ENCODE measurements at regions not wholly inside any gene's neighbourhood (a gene's known extent, or its start where the extent isn't known, plus 50 kb on each side); places are given as distances from the start of the nearest gene placed in this dataset.

DNA sequence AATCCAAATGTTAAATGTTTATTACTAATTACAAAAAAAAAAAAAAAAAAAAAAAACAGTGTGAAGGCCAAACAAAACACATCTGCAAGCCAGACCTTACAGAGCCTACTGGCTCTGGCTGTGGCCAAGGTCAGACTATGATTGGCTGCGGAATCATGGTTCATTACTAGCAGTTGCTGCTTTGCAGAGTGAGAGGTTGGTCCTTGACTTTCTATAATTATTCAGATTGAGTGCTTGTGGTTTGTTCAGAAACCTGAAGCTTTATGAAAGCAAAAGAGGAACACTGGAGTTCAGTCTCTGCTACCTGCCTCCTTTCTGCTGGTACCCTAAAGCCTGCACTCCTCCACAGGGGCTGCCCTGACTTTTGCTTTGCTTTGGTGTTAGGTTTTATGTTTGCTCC lies 550.9 kb downstream of the BCL11B start:
- DNase-seq: no peak

DNA sequence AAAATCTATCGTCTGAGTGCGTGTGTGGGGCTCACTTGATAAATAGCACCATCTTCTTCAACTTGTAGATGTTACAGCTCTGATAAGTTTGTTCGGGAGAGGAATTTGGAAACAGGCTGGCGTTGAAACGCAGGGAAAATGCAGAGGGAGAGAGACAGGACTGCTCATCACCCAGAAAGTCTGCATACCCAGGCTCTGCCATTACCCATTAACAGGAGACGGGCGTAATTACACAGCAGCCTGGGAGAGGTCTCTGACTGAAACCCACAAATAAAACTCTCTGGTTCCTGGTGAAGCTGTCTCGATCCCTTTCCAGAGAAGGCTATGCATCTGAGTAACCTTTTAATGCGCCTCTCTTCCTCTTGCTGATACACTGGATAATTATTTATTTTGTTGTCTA lies 547.3 kb downstream of the BCL11B start:
- no peak for DNase-seq

DNA sequence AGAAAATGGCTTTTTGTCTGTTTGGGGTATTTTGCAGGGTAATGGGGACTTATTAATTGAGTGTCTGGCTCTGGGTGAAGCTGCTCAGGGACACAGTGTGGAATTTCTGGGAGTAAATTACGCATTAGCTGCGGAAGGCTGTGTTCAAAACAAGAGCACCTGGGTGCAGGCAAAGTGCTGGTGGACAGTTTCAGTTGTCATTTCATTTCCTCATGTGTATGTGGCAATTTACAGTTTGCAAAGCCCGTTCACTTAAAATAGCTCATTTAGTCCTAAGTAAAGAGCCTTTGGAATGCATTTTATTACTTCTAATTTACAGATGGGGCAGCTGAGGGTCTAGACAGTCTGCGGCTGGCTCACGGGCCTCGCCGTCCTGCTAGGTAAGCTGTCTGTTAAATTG lies 546.8 kb downstream of the BCL11B start:
- DNase-seq: no peak

DNA sequence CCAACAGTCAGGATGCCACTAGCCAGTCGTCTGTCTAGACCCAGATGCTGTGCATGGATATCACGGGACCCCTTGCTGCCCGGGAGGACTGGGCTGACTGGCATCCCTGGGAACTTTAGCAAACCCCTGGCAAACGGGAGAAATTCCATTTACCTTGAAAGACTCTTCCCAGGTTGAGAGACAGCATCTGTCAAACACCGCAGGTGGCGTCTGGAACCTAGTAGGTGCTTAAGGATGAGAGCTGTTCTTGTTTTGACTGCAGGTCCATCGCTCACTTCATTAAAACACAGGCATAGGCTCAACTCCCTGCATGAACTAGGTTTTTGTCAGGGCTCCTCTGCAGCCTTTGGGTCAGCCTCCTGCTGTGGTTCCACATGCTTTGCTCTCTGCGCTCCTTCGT lies 546.3 kb downstream of the BCL11B start:
- no peak for DNase-seq

DNA sequence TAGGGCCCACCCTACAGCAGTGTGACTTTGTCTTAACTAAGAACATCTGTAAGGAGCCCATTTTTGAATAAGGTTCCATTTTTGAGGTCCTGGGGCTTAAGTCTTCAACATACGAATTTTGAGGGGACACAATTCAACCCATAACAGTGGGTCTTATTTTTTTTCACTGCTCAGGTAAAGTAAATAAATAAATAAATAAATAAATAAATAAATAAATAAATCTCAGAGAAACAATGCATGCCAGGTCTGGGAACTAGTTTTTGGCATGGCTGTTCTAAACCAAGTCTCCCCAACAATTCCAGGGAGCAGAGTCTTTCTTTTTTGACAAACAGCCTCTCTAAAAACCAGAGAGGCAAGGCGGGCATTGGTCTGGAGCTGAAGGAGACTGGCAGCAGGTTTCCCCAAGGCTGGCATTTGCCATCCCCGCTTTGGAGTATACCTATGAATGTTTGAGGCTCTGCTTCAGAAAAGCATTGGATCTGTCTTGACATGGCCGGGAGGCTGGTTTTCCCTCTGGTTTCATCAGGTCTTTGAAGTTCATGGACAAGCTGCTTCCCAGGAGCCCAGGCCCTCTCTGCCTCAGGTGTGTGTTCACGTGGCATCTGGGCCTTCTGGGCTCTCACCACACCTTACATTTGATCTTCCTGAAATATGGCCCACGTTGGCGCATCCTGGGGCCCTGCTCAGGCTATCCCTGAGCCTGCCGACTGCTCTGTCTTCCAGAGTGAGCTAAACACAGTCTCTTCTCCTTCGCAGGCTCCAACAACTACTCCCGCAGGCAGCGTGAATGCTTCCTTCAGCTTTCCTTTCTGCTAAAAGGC lies 545.2 kb downstream of the BCL11B start:
- no peak for DNase-seq

DNA sequence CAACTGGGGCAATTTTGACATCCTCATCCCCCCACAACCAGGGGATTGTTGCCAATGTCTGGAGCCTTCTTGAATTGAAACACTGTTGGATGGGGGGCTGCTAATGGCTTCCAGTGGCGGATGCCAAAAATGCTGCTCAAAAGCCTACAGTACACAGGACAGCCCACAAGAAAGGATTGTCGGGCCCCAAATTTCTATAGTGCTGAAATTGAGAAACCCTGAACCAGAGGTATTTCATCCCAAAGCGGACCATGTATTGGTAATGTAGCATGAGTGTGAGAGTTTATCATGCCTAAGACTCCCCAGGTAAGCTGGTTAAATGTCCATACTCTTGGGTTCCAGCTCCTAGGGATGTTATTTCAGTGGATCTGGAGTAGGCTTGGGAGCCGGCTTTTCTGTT lies 544.0 kb downstream of the BCL11B start:
- no peak for DNase-seq

DNA sequence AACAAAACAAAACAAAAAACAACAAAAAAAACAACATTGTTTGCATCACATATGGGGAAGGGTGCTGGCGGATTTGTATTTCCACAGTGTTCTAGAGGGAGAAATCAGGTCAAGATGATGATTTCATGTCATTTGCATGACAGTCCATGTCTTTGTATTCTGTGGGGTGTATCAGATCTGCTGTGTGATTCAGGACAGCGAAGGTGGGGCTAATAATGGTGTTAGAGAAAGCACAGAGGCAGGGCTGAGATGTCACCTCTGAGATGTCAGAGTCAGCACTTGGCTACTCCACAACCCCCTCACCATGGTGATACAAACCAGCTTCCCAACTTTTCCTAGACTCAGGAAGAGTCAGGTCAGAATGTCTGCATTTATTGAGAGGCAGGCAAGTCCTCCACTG lies 543.2 kb downstream of the BCL11B start:
- DNase-seq: no peak

DNA sequence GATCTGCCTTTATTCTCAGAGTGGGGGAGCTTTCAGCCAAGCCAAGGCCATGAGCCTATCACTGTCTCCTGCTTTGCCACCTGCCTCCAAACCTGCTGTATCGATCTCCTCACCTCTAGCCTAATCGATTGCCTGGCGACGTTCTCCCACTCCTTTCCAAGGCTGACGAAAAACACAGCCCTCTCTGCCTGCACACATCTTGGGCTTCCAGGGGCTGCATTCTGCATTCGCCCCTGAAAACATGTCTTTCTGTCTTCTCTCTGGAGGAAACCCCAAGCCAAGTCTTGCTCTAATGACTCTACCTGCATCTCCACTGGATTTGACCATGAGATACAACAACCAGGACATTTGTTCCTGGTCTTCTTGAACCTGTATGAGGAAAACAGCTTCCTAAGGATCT lies 540.7 kb downstream of the BCL11B start:
- no peak for DNase-seq

DNA sequence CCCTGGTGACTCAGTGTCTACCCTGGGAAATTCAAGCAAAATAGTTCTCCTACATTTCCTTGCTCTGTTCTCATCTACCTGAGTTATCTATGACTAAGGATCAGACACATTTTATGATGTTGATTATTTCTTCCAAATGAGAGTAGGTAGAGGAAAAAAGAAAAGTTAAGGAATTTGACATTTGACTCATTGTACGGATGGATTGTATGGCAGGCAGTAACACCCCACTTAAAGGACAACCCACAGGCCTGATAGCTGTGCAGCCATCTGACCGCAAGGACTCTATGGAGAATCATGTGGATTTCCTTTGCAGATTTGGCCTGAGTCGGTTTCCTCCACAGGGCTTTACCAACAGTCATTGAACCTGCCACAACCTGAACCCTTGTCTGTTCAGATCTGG lies 540.3 kb downstream of the BCL11B start:
- DNase-seq: no peak

DNA sequence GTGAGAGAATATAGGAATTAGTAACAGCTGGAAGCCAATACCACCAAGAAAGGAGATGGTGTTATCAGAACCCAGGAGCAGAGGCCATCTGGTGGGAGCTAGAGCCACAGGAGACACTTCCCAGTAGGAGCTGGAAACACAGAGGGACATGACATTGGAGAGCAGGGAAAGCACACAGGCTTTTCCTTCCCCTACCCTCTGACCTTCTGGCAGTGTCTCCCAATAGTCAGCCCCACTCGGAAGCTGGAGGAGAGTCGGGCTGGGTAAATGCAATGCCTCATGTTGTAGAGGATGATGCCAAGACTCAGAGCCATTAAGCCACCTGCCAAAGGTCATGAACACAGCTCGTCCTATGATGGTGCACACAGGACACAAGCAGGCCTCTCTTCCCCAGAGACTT lies 538.5 kb downstream of the BCL11B start:
- DNase-seq: no peak

DNA sequence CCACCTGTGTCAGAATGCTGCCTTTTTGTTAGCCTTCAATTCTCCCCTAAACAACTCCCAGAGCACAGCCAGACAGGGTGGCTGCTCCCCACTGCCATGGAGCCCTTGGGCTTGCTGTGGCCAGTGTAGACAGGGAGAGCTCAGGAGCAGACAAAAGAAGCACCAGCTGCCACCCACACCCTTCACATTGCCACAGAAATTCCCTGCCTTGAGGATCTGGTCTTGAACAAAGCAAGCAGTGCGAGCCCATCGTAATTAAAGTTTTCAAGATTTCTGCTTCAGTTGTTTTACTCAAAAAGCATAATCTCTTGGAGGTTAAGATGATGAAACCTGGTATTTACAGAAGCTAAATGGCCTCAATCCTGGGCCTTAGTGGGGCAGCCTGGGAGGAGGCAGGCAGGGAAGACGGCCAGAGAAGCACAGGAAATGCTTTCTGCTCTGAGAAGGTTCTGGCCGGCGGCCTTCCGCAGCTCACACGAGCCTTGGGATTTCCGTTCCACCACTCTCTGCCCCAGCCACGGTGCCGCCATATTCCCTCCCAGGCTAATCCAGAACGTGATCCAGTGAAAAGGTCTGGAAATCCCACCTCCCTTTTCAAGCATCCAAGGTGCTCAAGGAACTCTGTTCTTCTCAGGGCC lies 535.2 kb downstream of the BCL11B start:
- no peak for DNase-seq

DNA sequence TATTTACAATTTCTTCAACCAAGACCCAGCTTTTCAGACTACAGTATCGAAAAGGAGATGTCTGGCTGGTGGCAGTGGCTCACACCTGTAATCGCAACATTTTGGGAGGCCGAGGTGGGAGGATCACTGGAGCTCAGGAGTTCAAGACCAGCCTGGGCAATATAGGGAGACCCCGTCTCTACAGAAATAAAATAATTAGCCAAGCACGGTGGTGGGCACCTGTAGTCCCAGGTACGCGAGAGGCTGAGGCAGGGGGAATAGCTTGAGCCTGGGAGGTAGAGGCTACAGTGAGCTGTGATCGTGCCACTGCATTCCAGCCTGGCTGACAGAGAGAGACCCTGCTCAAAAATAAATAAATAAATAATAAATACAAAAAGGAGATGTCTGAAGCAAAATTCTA lies 530.5 kb downstream of the BCL11B start:
- DNase-seq: no peak

DNA sequence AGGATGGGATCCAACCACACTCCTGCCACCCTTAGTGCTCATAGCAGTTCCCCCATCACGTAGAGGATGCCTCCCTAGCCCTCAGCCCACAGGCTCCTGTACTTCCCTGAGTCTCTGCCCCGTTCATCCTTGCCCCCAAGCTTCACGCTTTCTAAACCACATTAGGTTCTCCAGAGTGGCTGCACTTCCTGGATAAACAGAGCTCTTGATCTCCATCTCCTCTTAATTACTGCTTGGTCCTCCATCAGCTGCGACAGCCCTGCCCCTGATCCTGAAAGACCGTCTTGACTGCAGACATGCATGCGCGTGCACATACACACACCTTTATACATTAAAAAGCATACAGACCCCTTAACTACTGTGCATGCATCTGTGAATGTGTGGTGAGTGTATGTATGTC lies 530.0 kb downstream of the BCL11B start:
- no peak for DNase-seq

DNA sequence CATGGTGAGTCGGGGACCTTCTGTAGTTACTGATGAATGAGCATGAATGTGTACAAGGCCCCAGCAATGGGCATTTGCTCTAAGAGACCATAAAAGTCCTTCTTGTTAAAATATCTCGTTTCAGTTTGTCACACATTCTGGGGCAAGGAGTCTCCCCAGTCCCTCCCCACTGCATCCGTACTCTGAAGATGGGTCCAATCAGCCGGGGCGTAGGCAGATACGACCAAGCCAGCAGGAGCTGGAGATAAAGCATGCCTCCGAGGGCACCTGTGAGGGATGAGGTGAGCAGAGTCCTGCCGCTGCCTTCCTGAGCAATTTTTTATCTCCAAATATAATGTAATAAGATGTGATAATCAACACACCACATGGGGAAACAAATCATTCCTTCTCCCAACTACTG lies 528.5 kb downstream of the BCL11B start:
- DNase-seq: no peak

DNA sequence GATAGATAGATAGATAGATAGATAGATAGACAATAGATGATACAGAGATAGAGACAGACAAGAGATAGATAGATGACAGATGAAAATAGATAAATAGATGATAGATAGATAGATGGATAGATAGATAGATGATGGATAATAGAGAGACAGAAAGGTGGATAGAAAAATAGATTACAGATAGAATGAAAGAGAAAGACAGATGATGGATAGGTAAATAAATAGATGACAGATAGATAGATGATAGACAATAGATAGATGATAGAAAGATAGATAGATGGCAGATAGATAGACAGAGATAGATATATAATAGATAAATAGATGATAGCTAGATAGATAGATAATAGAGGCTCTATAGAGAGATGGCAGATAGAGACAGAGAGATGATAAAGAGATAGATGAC lies 523.0 kb downstream of the BCL11B start:
- DNase-seq: no peak

DNA sequence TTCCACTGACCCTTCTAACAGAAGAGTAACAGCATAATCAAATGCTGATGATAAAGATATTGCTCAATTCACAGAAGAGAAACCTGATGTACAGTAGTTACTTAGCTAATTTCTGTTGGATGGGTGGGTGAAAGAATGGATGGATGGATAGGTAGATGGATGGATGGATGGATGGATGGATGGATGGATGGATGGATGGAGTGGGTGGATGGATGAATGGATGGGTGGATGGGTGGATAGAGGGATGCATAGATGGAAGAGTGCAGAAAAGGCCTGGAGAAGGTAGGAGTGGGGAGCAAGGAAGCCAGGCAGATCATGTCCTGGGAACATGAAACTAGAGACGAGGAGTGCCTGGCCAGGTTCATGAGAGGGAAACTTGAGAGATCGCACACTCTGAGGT lies 520.9 kb downstream of the BCL11B start:
- no peak for DNase-seq

DNA sequence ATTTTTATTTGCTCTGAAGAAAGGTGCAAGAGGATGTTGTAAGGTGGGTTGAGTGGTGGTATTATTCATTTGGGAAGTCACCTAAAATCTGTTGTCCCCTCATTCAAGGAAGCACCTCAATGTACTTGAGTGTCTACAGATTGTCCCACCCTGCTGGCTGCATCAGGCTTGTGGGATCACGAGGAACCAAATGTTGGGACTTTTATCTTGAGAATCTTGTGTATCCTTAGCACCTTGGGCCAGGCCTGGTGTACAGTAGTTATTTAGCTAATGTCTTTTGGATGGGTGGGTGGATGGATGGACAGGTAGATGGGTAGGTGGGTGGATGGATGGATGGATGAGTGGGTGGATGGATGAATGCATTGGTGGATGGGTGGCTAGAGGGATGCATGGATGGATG lies 519.3 kb downstream of the BCL11B start:
- DNase-seq: no peak

DNA sequence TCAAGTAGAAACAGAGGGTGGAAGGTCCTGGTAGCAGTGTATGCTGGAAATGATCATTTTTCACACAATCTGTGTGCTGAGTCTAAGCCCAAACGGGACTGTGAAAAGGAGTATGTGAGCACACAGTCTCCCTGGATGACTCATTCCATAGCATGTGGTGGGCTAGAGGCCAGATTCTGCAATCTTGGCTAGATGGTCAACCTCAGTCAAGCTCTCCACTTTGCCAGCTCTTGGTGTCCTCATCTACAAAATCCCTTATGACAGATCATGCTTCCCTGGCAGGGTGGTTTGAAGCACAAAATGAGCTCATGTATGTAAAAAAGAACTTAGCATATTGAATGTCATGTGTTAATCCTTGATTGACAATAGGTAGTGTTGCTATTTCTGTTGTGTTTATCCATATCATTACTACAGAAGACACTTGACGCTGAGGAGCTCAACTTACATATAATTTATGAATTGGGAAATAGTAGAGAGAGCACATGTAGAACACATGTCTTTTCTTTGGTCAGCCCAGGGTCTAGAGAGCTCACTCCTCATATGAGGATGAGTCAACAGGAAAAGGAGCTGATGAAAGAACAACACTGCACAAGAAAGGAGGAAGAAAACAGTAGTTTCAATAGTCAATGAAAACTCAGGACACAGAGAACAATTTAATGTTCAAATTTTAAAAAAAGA lies 517.5 kb downstream of the BCL11B start:
- no peak for DNase-seq

DNA sequence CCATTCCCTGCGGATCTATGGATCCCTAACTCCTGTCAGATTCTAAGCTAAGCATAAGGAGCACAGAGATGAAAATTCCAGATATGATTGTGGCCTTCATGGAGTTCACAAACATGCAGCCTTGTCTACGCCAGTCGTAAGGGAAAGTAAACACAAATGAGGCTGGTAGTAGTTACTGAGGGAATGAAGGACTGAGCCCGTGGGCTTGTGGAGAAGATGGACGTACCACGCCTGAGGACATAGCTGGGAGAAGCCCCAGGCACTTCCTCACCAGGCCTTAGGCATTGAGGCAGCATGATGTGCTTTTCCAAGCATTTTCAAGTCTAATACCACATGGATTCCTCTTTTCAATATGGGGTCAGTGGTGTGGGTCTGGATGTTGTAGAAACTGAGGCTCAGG lies 515.2 kb downstream of the BCL11B start:
- no peak for DNase-seq

DNA sequence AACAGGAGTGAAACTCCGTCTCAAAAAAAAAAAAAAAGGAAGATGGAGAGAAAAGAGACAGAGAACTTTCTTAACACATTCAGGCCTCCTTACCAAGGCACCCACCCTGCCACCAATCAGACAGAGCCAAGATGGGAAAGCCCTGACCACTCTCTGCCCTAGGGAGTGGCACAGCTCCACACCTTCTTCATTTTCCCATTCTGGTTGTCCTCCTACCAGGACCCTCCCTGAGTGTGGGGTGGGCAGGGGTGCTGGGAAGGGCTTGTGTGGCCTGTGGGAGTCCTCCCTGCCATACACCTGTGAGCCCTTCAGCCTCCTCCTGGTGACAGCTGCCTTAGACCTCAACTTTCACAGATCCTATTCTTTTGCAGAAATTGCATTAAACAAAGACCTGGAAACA lies 513.6 kb downstream of the BCL11B start:
- DNase-seq: no peak

DNA sequence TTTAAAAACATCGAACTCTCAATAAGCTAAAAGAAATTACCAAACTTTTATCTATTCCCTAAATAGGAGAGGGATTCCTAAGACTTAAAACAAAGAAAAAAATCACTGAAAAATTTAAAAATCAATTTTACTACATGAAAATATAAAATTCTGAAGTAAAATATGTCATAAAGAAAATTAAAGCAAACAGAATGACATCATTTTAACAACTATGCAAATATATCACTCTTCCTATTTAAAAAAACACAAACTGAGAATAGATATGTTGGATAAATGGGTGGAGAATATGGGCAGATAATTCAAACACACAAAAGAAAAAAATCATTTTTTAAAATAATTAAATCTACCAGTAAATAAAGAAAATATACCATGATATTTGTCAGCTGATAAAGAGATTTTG lies 510.0 kb downstream of the BCL11B start:
- no peak for DNase-seq

DNA sequence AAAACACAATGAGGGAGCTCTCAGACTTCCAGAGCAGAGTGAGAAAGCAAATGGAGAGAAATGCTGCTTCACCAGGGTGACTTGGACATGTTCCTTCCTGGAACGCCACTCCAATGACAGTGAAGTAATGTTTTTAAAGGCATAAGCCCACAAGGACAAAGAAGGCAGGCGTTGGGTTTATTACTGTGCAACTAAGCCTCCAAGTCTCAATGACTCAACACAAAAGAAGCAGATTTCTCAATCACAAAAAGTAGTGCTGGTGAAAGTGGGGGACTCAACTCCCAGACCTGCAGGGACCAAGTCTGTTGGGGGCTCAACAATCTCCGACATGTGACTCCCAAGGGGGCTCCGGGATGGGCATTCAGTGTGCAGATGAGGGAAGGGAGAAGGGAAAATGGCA lies 505.2 kb downstream of the BCL11B start:
- no peak for DNase-seq

DNA sequence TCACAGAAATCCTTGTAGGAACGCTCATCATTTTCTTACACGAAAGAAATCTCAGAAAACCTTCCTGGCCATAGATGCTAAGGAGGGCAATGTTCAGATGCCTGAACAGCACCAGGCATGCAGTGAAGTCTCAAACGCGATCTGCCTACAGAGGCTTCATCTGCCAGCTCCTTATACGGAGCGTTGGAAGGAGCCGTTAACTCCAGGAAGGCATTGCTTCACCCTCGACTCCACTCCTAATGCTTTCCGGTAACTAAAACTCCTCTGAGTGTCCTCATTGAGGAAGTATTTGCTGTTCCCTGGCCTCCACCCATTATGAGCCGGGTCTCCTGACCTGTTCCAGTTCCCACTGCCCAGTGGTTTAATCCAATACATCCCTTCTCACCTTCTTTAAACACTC lies 502.7 kb downstream of the BCL11B start:
- no peak for DNase-seq

DNA sequence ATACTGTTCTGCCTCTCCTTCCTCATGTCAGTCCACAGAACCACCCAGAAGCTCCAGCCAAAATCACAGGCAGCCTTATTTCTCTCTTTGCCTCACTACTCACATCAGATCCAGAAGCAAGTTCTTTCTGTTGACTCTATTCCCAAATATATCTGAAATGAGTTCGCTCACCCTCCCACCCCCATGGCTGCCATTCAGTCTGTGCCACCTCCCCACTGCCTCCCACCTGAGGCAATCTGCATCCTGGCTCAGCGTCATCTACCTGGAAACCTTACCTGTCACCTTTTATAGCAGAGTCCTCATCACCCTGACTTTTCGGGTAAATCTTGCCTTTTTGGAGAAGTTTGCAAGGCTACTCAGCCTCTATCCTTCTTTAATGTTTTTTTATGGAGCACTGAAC lies 501.8 kb downstream of the BCL11B start:
- DNase-seq: no peak

Measured in NCI-H2171 (cell line).